GM21528 (cell line): ENCODE measurements at regions not wholly inside any gene's neighbourhood (a gene's known extent, or its start where the extent isn't known, plus 50 kb on each side); places are given as distances from the start of the nearest gene placed in this dataset.
"Not testable (repeated sequence)": the region's sequence is repeated elsewhere in the genome, so short reads cannot be mapped to it uniquely, and the experiment has no call there.

Source experiments
- ATAC-seq: cut with Tn5 transposase; IDR thresholded peaks from one replicate; pipeline ENCODE4 v1.9.1; 2021; ENCODE audit warnings: mild to moderate bottlenecking, moderate library complexity; ENCODE audit not compliant: unreplicated experiment, low FRiP score

DNA sequence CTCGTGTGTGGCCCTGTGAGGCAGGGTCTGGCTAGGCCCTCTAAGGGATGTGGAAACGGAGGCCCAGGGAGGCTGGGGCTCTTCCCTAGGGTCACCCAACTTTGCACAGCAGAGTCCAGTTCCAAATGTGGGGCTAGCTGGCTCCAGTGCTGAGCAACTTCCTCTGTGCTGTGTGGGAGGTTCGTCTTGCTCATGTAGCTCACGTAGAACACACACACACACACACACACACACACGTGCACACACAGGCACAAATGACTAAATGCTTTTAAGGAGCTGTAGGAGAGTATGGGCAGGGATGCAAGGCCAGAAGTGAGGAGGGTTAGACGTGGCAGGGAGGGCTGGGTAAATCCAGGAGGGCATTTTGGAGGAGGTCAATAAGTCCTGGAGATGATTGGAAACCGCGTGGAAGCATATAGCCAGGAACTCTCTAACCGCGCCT lies 213.8 kb downstream of the RPLP1 start:
- no peak for ATAC-seq

DNA sequence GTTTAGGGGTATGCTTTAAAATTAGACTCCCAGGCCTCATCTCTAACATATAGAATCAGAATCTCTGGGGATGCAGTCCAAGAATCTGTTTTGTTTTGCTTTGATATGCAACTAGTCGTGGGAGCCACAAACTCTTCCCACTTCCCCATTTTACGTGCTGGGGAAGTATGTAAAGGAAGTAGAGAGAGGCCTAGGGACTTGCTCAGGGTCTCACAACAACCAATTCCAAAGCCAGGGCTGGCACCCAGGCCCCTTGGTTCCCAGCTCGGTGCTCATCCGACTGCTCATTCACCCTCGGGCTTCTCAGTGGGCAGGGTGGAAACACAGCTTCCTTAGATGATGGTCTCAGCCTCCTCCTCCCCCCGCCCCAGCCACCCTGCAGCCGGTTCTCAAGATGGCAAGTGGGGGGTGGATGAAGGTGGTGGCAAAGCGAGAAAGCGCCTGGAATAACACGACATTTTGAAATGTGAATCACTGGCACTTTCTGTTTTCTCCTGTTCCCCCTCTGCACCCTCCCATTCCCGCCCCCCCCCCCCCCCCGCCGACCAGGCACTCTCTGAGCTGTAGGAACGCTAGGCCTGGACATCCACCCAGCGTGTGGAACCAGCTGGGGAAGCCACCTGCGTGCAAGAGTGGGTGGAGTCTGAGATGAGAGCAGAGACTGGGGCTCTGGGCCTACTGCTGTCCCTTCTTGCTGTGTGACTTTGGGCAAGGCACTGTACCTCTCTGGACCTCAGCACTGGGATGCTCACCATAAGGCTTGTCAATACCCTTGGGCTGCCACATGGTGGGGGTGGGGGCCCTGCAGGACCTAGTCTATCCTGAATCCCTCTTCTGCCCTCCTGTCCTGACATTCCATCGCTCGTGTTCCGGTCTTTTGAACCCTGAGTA lies 214.5 kb downstream of the RPLP1 start:
- ATAC-seq = no peak

DNA sequence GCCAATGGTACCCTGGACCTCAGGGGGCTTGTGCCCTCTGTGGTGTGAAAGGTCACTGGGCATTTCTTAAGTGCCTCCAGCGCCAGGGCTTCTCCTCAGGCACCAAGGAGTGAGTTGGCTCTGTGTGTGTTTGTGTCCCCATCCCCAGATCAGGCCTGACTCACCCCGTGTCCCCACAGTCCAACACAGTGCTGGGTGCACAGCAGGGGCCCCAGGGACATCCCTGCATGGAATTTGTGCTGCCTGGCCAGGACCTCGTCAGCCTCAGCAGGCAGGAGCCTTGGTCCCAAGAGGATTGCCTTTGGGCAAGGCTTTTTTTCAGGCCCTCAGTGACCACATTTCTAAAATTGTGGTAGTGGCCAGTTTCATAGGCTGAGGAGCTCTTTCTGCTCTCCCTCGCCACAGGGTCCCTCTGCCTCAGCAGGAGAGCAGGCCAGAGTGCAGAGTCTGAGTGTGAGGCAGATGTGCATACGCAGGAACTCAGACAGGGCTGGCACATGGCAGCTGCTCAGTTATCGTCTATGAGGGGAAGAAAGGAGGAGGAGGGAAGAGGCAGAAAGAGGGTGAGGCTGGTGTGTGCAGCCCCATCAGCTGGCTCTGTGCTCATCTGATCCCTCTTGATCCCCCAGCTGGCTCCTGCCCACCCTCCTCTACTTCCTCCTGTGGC lies 215.6 kb downstream of the RPLP1 start:
- ATAC-seq = no peak

DNA sequence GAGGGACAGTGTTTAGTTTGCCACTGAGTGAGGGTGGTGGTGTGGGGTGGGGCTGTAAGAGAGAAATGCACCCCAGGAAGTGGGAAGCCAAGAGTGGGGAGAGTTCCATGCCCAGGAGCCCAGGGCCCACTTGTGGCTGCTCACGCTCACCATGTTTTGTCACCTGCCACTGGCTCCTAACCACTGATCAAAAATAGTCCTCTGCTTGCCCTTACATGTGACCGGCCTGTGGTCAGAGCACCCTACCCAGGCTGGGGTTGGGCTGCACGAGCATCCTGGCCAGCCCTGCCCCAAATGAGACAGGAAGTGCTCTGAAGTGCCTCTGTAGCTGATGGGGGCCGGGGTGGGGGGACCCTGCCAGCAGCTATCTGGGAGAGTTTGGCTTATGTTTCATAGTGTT lies 216.3 kb downstream of the RPLP1 start:
- peak; percentile 59 for ATAC-seq

DNA sequence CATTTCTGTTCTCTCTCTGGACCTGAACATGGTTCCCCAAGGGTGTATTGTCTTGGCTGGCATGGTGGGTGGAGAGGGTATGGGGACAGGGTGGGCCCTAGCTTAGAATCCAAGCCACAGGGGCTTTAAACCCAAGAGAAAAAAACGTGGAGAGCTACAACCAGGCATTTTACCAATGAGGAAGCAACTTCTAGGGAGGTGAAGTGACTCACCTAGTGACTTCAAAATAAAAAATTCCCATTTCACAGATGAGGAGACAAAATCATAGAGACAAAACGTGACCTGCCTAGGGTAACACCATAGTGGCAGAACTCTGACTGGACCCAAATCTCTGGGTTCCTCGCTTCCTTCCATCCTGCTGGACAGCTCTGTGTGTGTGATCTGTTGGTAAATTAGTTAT lies 216.8 kb downstream of the RPLP1 start:
- no peak for ATAC-seq

DNA sequence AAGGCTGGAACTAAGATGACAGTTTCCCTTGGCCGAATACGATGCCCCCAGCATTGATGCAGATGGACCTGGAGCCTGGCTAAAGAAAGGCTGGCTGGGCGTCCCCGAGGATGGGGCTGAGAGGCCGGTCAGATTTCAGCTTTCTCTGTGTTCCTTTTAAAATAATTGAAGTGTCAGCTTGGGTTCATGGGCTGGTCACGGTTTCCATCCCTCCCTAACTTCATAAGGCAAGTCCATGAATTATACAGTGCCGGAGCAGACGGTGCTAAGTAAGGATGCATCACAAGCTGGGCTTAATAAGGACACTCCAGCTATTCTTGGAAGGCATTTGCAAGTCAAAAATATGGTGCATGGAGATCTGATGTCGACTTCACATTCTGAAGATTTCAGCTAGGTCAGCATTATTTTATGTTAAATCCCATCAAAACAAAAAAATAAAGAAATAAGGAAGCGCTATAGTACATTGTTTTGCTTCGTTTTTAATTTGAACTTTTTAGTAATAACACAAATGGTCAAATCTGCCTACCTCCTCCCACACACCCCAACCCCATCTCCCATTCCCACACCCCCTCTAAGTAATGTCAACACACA lies 220.8 kb downstream of the RPLP1 start:
- no peak for ATAC-seq

DNA sequence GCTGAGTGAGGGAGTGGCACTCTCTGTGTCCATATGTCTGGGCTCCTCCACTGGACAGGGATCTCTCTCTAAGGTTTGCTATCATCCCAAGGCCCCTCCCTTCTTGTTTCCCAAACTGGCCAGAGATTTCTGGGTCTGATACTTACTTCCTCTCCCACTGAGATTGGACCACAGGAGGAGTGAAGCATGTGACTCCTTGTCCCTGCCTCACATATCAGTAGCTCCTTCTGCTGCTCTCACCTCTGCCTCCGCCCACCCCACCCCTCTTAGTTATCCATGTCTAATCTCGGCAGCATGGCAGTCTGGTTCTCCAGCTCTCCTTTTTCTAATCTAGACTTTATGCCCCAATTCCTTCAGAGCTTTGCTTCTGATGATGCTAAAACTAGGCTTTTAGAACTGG lies 223.1 kb downstream of the RPLP1 start:
- no peak for ATAC-seq

DNA sequence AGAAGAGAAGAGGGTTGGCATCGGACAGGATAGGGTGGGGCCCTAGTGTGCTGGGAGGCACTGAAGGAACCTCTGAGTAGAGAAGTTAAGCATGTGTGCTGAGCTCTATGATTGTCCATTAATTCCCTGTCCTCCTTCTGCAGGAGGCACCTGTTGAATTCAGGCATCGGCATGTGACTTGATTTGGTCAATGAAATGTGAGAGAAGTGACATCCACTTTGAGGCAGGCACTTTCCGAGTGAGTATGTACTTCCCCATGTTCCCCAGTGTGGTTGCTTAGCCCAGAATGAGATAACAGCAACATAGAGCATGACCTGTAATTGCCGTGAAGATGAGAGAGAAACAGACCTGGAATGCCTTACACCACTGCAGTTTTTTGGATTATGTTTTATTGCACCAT lies 224.8 kb downstream of the RPLP1 start:
- ATAC-seq = no peak

DNA sequence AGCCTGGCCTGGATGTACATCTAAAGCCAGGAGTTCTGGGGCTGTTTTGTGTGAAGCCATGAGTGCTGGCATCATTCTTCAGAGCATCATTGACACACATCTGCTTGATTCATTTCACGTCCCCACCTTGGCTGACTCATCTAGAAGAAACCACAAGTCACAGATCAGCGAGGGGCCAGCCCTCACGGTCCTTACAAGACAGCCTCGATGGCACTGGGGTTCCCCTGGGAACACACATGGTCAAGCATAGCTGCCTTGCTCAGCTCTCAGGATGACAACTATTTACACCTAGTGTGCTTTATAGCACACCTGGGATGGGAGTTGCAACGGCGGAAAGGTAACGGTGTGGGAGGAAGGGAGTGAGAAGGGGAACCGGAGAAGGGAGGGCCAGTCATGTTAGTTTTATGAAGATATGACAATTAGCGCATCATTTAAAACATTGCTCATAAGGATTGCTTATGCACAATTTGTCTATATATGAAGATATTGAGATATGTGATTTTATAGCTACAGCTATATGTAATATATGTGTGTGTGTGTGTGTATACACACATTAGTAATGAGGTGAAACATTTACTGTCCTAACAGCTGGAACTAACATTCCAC lies 227.1 kb downstream of the RPLP1 start:
- ATAC-seq = peak; percentile 81

DNA sequence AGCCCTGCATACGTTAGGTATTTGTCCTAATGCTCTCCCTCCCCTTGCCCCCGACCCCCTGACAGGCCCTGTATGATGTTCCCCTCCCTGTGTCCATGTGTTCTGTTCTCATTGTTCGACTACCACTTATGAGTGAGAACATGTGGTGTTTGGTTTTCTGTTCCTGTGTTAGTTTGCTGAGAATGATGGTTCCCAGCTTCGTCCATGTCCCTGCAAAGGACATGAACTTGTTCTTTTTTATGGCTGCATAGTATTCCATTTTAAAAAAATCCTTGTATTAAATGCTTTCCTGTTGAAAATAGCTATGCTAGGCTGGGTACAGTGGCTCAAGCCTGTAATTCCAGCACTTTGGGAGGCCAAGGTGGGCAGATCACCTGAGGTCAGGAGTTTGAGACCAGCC lies 232.2 kb downstream of the RPLP1 start:
- ATAC-seq = not testable (repeated sequence)

DNA sequence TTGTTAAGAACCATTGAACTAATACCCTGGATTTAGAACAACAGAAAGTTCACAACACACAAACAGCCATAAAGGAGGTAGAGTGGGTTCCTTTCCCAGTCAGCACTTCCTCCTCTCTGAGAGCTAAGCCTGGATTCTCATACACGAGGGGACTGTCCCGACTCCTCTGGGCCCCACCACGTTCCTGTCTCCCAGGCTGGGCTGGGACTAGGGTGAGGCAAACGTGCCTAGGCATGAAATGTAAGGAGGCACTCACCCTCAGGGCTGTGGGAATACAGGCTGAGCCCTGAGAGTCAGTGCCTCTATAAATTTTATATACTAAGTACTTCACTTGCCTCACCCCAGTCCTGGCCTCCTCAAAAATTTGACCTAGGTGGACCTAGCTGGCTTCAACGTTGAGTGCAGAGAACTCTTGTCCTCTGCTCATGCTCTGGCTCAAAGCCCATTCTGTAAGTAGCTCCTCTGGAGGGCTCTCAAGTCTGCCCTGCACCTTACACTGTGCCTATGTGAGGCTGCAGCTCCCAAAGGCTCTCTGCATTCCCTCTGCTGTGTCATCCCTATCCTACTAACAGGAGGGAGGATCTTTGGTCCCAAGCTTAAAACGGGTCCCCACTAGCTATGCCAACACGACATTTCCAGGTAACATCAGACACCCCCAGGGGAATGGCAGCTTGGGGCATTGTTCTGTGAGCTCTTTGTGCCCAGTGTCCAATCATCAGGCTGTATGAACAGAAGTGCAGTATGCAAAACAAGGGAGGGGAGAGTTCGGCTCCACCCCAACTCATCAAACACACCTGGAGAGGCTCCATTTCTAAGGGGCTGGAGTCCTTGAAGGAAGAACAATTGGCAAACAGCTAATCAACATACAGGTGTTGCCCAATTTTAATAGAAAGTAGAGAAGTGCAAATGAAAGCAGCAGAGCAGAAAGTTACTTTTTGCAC lies 233.2 kb downstream of the RPLP1 start:
- no peak for ATAC-seq

DNA sequence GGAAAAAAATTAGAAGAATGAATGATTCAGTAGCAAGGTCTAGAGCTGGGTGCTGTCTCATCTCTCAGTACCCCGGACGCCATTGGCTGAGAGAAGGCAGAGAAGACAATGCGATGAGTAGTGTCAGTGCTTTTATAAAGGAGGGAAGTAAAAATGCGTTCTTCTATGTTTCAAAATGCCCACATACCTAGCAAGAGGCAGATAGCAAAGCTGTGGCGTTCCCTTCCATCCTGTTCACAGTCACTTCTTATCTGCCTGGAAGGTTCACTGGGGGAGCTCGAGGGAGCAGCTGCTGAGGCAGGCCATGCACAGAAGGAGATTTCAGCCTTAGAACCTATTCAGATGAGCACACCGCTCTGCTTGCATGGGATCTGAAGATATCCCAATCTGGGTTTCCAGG lies 234.0 kb downstream of the RPLP1 start:
- no peak for ATAC-seq

DNA sequence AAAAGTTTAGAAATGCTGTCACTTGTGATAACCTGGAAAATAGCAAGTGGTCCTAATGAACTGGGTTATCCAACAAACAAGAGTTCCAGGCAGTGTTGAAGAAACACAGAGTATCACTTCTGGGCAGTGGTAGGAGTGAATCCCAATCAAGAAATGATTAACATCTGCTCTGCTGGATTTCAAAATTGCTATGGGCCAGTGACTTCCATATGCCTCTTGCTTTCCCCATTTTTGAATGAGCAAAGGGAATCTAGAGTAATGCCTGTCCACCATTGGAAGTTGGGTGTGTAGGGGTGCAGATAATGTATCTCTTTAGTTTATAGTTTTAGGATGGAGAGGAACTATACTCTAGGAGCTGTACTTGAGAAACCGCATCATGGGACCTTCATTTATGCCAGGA lies 236.5 kb downstream of the RPLP1 start:
- no peak for ATAC-seq

DNA sequence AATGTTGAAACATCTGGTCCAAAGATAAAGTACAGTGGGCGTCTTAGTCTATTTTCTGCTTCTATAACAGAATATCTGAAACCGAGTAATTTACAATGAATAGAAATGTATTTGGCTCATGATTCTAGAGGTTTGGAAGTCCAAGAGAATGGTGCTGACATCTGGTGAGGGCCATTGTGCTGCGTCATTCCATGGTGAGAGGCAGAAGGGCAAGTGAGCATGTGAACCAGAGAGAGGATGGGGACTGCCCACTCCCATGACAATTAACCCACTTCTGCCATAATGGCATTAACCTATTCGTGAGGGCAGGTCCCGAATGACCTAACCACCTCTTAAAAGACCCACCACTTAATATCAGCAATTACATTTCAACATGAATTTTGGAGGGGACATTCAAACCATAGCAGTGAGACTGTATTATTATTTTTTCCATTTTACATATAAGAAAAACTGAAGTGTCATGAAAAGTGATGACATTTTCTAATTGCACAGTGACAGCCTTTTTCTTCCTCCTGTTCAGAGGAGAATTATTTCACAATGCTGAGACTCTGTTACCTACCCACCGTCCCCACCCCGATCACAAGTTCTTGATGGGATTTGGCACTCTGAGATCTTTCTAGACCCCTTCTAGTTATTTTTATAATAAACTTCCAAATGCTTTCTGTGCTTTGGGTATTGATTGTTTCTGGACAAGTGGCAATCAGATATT lies 238.8 kb downstream of the RPLP1 start:
- ATAC-seq = no peak

DNA sequence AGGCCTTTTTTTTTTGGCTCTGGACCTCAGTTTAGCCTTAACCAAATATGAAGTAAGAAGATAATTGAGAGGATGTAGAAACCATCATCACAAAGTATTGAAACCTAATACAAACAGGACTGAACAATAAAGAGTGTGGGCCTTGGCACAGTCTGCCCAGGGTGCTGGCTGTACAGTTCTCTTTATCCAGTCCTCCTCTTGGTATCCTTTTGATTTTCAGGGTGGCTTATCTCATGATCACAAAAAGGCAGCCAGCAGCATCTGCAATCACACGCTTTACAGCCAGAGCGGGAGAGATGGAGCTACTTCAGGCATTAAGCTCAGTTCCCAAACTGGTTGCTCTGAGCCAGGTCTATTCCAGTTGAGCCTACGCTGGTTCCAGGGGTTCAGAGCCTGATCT lies 239.7 kb downstream of the RPLP1 start:
- no peak for ATAC-seq

DNA sequence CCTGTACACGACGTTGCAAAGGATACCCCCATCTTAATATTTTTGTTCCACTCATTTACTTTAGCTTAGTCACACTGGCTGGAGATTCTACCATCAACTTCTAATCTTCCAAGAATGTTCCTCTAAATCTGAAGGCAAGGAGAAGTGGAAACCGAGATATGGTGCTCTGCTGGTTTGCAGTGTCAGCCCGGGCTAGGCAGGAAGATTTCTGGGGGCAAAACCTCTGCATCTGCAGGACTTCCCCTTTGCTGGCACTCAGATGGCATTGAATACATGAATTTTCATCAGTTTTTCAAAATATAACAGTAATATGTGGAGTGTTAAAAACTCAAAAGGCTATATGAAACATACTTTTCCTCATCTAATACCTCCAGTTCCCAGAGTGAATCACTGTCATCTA lies 240.4 kb downstream of the RPLP1 start:
- no peak for ATAC-seq

DNA sequence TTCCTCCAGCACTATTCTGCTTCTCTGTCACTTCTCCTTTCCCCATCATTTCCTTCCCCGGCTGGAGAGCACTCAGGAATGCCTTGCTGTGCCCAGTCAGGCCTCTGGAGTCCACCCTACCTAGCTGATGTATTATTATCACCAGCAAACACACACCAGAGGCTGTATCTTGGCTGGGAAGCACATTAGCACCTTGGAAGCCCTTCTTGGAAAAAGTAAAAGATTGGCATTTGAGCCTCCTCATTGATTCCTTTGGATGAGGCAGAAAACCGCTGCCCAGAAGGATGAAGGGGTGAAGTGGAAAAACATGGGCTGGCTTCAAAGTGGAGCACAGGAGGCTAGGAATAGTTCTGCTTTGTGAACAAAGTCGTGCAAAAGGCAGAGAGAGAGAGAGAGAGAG lies 244.3 kb downstream of the RPLP1 start:
- ATAC-seq = no peak

DNA sequence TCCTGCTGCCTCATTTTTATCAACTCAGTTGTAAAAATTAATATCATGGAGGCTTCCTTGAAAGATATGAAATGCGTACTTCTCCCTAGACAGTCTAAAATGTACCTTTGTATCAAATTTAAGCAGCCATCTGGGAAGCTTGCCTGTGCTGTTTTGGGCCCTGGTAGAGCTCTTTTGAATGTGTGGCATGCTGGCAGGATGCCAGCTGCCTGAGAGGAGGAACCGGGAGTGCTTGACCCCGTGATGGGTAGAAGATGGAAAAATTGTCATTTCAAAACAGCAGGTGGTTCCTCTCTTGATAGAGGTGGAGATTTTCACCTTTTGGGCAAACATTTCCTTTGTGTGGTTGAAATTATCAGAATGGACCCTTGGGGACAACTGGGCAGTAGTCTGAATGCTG lies 245.3 kb downstream of the RPLP1 start:
- ATAC-seq = no peak

DNA sequence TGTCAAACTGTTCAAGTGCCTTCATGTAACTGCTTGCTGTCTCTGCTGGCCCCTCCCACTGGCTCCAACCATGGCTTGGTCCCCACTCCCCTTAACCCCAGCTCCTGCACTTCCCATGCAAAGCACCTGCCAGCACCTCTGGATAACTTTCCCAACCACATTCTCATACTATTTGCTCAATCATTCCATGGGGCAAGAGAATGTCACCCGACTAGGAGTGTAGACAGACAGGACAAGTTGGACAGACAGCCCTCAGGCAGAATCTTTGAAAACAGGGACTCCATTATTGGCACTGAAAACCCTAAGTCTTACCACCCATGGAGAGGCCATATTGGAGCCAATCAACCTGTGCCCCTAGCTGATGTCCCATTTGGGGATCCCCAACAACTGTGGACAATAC lies 246.5 kb downstream of the RPLP1 start:
- no peak for ATAC-seq

DNA sequence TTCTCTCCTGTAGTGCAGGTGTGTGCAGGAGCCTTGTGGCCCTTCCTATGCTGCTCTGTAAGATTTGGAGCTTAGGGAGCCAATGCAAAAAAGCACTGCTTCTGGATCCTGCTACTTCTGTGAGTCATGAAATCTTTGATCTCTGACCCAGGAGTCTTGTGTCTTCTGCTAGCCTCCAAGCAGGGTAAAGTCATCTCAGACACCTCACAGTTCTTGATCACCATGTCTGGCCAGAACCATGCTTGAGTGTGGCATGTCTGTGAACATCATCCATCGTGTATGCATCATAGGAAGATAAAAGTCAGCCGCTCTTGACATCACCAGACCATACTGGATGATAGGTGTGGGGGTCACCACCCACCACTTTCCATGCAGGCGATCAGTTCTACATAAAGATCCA lies 247.8 kb downstream of the RPLP1 start:
- ATAC-seq = no peak
